Spleen (tissue), 11 donors: ENCODE measurements at regions not wholly inside any gene's neighbourhood (a gene's known extent, or its start where the extent isn't known, plus 50 kb on each side); places are given as distances from the start of the nearest gene placed in this dataset.

Experiments
- DNase-seq: peaks from one replicate; pipeline ENCODE4 v3.0.0-alpha.2; 2020
- H3K27ac ChIP-seq, 8 donors: fragments of 200-600 bp; sonication (generic) in 7 of 8; 1 replicate in 4 of 8; 2 replicates in 4 of 8; pipeline versions ENCODE4 v1.5.0 to v1.8.0; 2016 to 2021; ENCODE audit warnings: inconsistent platforms in 4 of 8, mild to moderate bottlenecking in 4 of 8, moderate library complexity in 1 of 8
- H3K27me3 ChIP-seq, 7 donors: fragments of 200-600 bp; sonication (generic) in 6 of 7; replicated peaks in 1 of 7; 1 replicate in 4 of 7; 2 replicates in 3 of 7; pipeline versions ENCODE4 v1.5.0 to v1.8.0; 2016 to 2021; ENCODE audit warnings: inconsistent platforms in 3 of 7, mild to moderate bottlenecking in 1 of 7
- H3K36me3 ChIP-seq, 6 donors: fragments of 200-600 bp; sonication (generic) in 5 of 6; 1 replicate in 4 of 6; 2 replicates in 2 of 6; pipeline versions ENCODE4 v1.5.0 to v1.8.0; 2016 to 2021; ENCODE audit warnings: inconsistent platforms in 2 of 6
- H3K4me1 ChIP-seq, 6 donors: fragments of 200-600 bp; sonication (generic) in 5 of 6; 1 replicate in 3 of 6; 2 replicates in 3 of 6; pipeline versions ENCODE4 v1.5.0 to v1.8.0; 2016 to 2021; ENCODE audit warnings: inconsistent platforms in 3 of 6
- H3K4me3 ChIP-seq, 8 donors: fragments of 200-600 bp; sonication (generic) in 7 of 8; 1 replicate in 4 of 8; 2 replicates in 4 of 8; pipeline versions ENCODE4 v1.5.0 to v1.8.0; 2016 to 2021; ENCODE audit warnings: inconsistent platforms in 4 of 8, mild to moderate bottlenecking in 4 of 8, moderate library complexity in 2 of 8
- H3K9me3 ChIP-seq, 8 donors: fragments of 200-600 bp; sonication (generic) in 7 of 8; 1 replicate in 4 of 8; 2 replicates in 4 of 8; pipeline versions ENCODE4 v1.5.0 to v1.8.0; 2016 to 2021; ENCODE audit warnings: inconsistent platforms in 4 of 8
- POLR2A ChIP-seq, 3 donors: fragments of 450-650 bp; IDR thresholded peaks; one replicate each; pipeline ENCODE4 v1.5.1; 2017; ENCODE audit warnings: antibody characterized with exemption in 3 of 3, mild to moderate bottlenecking in 1 of 3
- POLR2AphosphoS5 ChIP-seq, 3 donors: sonication (generic); formaldehyde crosslinking; IDR thresholded peaks; one replicate each; pipeline ENCODE4 v1.5.1; 2017; ENCODE audit warnings: antibody characterized with exemption in 3 of 3
- WGBS, 5 donors: extraction: QIAGEN DNeasy Blood & Tissue Kit in 3 of 5; methylation state at CpG; one replicate each; pipeline versions ENCODE4 v1.1.5 to v1.1.7; 2013 to 2018; 5-methylcytosine and 5-hydroxymethylcytosine counted together
- intact Hi-C: fragments of 100-400 bp; cut with DNase I; formaldehyde crosslinking; loops from one replicate; pipeline ENCODE4 v1.15.0; 2023; ENCODE audit warnings: low total_unique reads
- TF ChIP-seq, protein P1 (sequence below), 11 experiments: fragments of 200-600 bp in 7 of 11; fragments of 450-650 bp in 4 of 11; sonication (generic) in 4 of 11; IDR thresholded peaks in 8 of 11; conservative IDR thresholded peaks in 3 of 11; 1 replicate in 7 of 11; 2 replicates in 4 of 11; pipeline versions ENCODE4 v1.4.0 to v1.8.0; 2016 to 2021; ENCODE audit warnings: antibody characterized with exemption in 11 of 11, inconsistent platforms in 4 of 11, mild to moderate bottlenecking in 1 of 11
- donor health status: healthy with polysubstance abuse.
- donor health status: DM: no; HTN: no; CAD: no; lungs with moderate emphysema.
- donor health status: DM: no; HTN: no; CAD: no.
- donor health status: Bipolar disorder and iron deficiency.
- donor health status: healthy.
- donor health status: DM: no; HTN: no; CAD: no.
- donor health status: DM: yes; HTN: yes; CAD: no.

DNA sequence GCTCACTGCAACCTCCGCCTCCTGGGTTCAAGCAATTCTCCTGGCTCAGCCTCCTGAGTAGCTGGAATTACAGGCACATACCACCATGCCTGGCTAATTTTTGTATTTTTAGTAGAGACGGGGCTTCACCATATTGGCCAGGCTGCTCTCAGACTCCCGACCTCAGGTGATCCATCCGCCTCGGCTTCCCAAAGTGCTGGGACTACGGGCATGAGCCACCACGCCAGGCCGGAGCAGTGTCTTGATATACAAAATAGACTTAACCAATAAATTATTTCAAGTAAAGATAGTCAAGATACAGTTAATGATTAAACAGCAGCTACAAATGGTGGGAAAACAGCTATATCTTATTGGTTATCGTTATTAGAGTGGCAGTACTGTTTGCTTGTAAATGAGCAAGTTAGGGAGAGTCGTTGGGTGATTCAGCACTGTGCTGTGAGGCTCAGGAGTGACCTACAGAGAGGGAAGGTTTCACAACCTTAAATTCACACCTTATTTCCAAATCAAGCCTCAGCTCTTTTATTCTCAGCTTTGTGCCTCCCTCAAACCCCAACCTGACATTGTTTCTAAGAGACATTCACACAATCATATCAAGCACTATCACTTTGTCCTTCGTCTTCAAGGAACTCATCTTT is 1128.4 kb upstream of the MAP3K7 start:
- no peaks in the 10 kb centered on the region for H3K4me1 ChIP-seq
- no peak overlapping the region for H3K4me3 ChIP-seq
- no peak overlapping the region for H3K27ac ChIP-seq
- TF ChIP-seq, protein P1, sequence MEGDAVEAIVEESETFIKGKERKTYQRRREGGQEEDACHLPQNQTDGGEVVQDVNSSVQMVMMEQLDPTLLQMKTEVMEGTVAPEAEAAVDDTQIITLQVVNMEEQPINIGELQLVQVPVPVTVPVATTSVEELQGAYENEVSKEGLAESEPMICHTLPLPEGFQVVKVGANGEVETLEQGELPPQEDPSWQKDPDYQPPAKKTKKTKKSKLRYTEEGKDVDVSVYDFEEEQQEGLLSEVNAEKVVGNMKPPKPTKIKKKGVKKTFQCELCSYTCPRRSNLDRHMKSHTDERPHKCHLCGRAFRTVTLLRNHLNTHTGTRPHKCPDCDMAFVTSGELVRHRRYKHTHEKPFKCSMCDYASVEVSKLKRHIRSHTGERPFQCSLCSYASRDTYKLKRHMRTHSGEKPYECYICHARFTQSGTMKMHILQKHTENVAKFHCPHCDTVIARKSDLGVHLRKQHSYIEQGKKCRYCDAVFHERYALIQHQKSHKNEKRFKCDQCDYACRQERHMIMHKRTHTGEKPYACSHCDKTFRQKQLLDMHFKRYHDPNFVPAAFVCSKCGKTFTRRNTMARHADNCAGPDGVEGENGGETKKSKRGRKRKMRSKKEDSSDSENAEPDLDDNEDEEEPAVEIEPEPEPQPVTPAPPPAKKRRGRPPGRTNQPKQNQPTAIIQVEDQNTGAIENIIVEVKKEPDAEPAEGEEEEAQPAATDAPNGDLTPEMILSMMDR (IDR thresholded peaks at IDR 0.05 in 8 of 11, conservative IDR thresholded peaks at IDR 0.05 in 3 of 11) = no peak
- TF ChIP-seq POLR2A (IDR thresholded peaks at IDR 0.05) (no peak), POLR2AphosphoS5 (IDR thresholded peaks at IDR 0.05) (no peak)
- no peaks in the 10 kb centered on the region for H3K27me3 ChIP-seq
- intact Hi-C loops = no loop called here
- 86 to 93% (median 90%) methylated on average over 11 of the region's 11 CpGs for WGBS, 5 donors
- DNase-seq = no peak
- H3K9me3 ChIP-seq = no peaks in the 10 kb centered on the region
- H3K36me3 ChIP-seq = no peaks in the 10 kb centered on the region

DNA sequence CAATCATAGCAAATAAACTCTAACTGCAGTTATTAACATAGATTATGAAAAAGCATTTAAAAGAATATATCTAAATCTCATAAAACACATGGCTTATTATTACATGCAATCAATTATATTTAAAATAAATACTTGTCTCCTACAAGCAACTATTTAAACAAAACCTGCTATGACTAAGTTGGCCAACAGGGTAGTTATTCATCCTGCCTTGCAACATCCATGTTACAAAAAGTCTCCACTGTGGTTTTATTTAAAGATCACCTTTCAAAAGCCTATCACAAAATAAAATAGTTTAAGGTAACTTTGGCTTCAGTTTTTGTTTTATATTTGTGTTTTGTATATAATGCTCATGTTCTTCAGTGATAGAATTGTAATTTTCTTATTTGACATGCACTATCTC is 1127.0 kb upstream of the MAP3K7 start:
- Histone ChIP-seq H3K4me1 (no peaks in the 10 kb centered on the region), H3K36me3 (no peaks in the 10 kb centered on the region), H3K9me3 (no peaks in the 10 kb centered on the region), H3K27ac (no peak overlapping the region), H3K4me3 (no peak overlapping the region), H3K27me3 (no peaks in the 10 kb centered on the region)
- no peak for DNase-seq
- TF ChIP-seq, protein P1 (IDR thresholded peaks at IDR 0.05 in 8 of 11, conservative IDR thresholded peaks at IDR 0.05 in 3 of 11) = no peak
- TF ChIP-seq POLR2A (IDR thresholded peaks at IDR 0.05) (no peak), POLR2AphosphoS5 (IDR thresholded peaks at IDR 0.05) (no peak)
- intact Hi-C loops = no loop called here

DNA sequence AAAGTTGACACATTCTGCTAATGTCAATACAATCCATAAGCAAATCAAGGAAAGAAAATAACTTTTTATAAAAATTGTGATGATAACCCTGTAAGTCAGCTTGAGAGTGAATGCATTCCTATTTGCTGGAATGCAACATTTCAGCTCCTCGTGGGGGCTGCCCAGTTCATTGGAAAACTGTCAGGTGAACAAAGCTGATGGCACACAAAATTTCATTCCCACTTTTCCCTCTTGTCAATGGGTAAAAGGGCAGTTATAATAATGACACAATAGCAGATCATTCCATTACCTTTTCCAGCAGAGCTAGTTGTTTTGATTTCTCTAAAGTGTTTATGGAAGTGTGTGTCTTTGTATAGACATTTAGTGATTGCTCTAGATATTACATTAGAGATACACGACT is 1124.6 kb upstream of the MAP3K7 start:
- H3K9me3 ChIP-seq = no peaks in the 10 kb centered on the region
- intact Hi-C loops = no loop called here
- WGBS, 5 donors = 52 to 81% (median 69%) methylated on average over 2 of the region's 2 CpGs
- no peak for DNase-seq
- no peaks in the 10 kb centered on the region for H3K27me3 ChIP-seq
- H3K36me3 ChIP-seq = no peaks in the 10 kb centered on the region
- TF ChIP-seq POLR2AphosphoS5 (IDR thresholded peaks at IDR 0.05) (no peak), POLR2A (IDR thresholded peaks at IDR 0.05) (no peak)
- TF ChIP-seq, protein P1 (IDR thresholded peaks at IDR 0.05 in 8 of 11, conservative IDR thresholded peaks at IDR 0.05 in 3 of 11) = no peak
- no peak overlapping the region for H3K27ac ChIP-seq
- no peak overlapping the region for H3K4me3 ChIP-seq
- no peaks in the 10 kb centered on the region for H3K4me1 ChIP-seq

DNA sequence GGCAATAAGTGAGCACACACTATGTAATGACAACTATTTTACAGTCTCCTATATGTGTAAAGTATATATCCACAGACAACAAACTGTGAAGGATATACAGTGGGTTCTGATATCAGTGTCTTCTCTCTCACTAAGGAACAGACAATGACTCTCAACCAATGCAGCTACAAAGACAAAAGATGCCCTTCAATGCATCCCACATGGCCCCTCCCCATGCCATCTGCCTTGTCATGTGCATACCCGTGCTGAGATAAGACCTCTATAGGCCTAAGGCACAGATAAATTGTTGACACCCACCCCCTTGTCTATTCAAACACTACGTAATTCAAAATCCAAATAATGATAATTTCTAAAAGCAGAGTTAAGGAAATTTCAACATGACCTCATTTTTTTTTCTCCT is 1123.5 kb upstream of the MAP3K7 start:
- TF ChIP-seq, protein P1 (IDR thresholded peaks at IDR 0.05 in 8 of 11, conservative IDR thresholded peaks at IDR 0.05 in 3 of 11) = no peak
- TF ChIP-seq POLR2A (IDR thresholded peaks at IDR 0.05) (no peak), POLR2AphosphoS5 (IDR thresholded peaks at IDR 0.05) (no peak)
- no peak overlapping the region for H3K27ac ChIP-seq
- 68 to 85% (median 78%) methylated on average over 2 of the region's 2 CpGs for WGBS, 5 donors
- no peak for DNase-seq
- intact Hi-C loops = no loop called here
- H3K27me3 ChIP-seq = no peaks in the 10 kb centered on the region
- no peaks in the 10 kb centered on the region for H3K9me3 ChIP-seq
- H3K4me1 ChIP-seq = no peaks in the 10 kb centered on the region
- no peak overlapping the region for H3K4me3 ChIP-seq
- H3K36me3 ChIP-seq = no peaks in the 10 kb centered on the region
